ENCODE measurements at regions not wholly inside any gene's neighbourhood (a gene's known extent, or its start where the extent isn't known, plus 50 kb on each side); places are given as distances from the start of the nearest gene placed in this dataset.

DNA sequence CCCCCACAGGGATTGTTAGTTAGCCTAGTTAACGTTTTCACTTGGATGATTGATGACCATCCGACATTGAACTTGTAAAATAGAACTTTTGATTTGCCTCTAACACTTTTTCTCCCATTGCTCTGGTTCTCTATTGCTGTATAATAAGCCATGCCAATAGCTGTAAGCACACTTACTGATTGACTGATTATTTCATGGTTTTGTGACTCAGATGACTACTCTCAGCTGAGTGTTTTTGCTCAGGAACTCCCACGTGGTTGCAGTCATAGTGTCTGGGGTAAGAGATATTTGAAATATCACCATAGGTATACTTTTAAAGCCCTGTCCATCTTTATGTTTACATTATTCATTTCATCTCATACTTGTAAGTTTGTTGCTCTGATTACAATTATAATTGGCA is 1285.5 kb downstream of the STIM2 start:
- no peaks in the 10 kb centered on the region for H3K27me3 Mint-ChIP-seq (ENCODE audit: insufficient read depth, low read depth, poor library complexity)
- no peak overlapping the region for H2AFZ ChIP-seq
- no peak for ATAC-seq

DNA sequence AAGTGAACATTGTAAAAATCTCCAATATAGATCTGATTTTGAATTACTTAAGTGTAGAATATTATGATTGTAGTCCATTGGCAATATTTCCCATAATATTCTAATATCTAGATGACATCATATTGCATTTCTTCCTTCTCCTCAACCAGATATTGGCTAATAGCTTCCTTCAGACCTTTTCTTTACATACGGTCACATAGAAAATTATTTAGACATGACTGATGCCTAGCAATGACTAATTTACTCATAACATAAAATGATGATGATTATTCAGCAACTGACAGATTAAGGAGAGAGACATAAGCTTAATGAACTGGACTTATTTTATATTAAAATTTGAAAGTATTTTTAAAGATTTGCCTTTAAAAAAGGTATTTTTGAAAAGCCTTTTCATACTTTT is 1287.6 kb downstream of the STIM2 start:
- no peaks in the 10 kb centered on the region for H3F3A ChIP-seq (replicated peaks; ENCODE audit: low read depth)
- H3K9me2 ChIP-seq (ENCODE audit: insufficient read depth) = no peaks in the 10 kb centered on the region
- no peak overlapping the region for H2AFZ ChIP-seq
- ATAC-seq (no peak), DNase-seq (ENCODE audit: low spot score) (no peak)
- Mint-ChIP-seq H3K4me3 (no peak overlapping the region), H3K4me1 (no peaks in the 10 kb centered on the region), H3K9me3 (no peaks in the 10 kb centered on the region), H3K36me3 (ENCODE audit: low read depth) (no peaks in the 10 kb centered on the region), H3K27me3 (ENCODE audit: insufficient read depth, low read depth, poor library complexity) (no peaks in the 10 kb centered on the region), H3K27ac (no peak overlapping the region)
- H4K20me1 ChIP-seq (replicated peaks; ENCODE audit: insufficient read depth) = no peaks in the 10 kb centered on the region
- no peaks in the 10 kb centered on the region for H3K36me3 ChIP-seq (ENCODE audit: insufficient read depth)
- no peak overlapping the region for H3K27ac ChIP-seq (ENCODE audit: low read depth)
- no peak overlapping the region for H3K4me3 ChIP-seq
- no peaks in the 10 kb centered on the region for H3K4me1 ChIP-seq (ENCODE audit: insufficient read depth)
- no peaks in the 10 kb centered on the region for H3K27me3 ChIP-seq (ENCODE audit: insufficient read depth)
- H3K79me2 ChIP-seq (replicated peaks; ENCODE audit: insufficient read depth) = no peaks in the 10 kb centered on the region
- H3K4me2 ChIP-seq = no peak overlapping the region
- TF ChIP-seq REST (IDR thresholded peaks at IDR 0.05; ENCODE audit: unreplicated experiment) (no peak), JUNB (IDR thresholded peaks at IDR 0.05; ENCODE audit: unreplicated experiment) (no peak), ZNF114 (CRISPR knock-in tag; IDR thresholded peaks at IDR 0.05) (no peak), CTCF (conservative IDR thresholded peaks at IDR 0.05; ENCODE audit: low read depth in 2 of 2) (no peak), NANOG (IDR thresholded peaks at IDR 0.05; ENCODE audit: borderline replicate concordance) (no peak), STAT1 (IDR thresholded peaks at IDR 0.05; ENCODE audit: unreplicated experiment) (no peak), EZH2 (IDR thresholded peaks at IDR 0.05; ENCODE audit: low read depth, unreplicated experiment) (no peak), CREB1 (CRISPR knock-in tag; IDR thresholded peaks at IDR 0.05; ENCODE audit: low read depth) (no peak), ZNF462 (CRISPR knock-in tag; IDR thresholded peaks at IDR 0.05) (no peak), ZNF331 (CRISPR knock-in tag; IDR thresholded peaks at IDR 0.05; ENCODE audit: low read depth) (no peak), POLR2AphosphoS5 (IDR thresholded peaks at IDR 0.05; ENCODE audit: low read depth) (no peak), EZH2phosphoT487 (IDR thresholded peaks at IDR 0.05; ENCODE audit: unreplicated experiment) (no peak)

More for the DNA sequence above, 1285.5 kb downstream of the STIM2 start:
- H3K9me2 ChIP-seq (ENCODE audit: insufficient read depth) = no peaks in the 10 kb centered on the region
- H3K9me3 Mint-ChIP-seq = no peaks in the 10 kb centered on the region
- no peak overlapping the region for H3K27ac Mint-ChIP-seq
- TF ChIP-seq STAT1 (IDR thresholded peaks at IDR 0.05; ENCODE audit: unreplicated experiment) = no peak
- TF ChIP-seq ZNF331 (CRISPR knock-in tag; IDR thresholded peaks at IDR 0.05; ENCODE audit: low read depth) = no peak
- H3K36me3 ChIP-seq (ENCODE audit: insufficient read depth) = no peaks in the 10 kb centered on the region
- no peaks in the 10 kb centered on the region for H3K79me2 ChIP-seq (replicated peaks; ENCODE audit: insufficient read depth)
- no peak overlapping the region for H3K27ac ChIP-seq (ENCODE audit: low read depth)
- no peak overlapping the region for H3K4me3 Mint-ChIP-seq
- H3F3A ChIP-seq (replicated peaks; ENCODE audit: low read depth) = no peaks in the 10 kb centered on the region
- H3K4me1 ChIP-seq (ENCODE audit: insufficient read depth) = no peaks in the 10 kb centered on the region
- DNase-seq (ENCODE audit: low spot score) = no peak
- H3K4me1 Mint-ChIP-seq = no peaks in the 10 kb centered on the region
- no peaks in the 10 kb centered on the region for H4K20me1 ChIP-seq (replicated peaks; ENCODE audit: insufficient read depth)
- H3K4me3 ChIP-seq = no peak overlapping the region
- no peaks in the 10 kb centered on the region for H3K36me3 Mint-ChIP-seq (ENCODE audit: low read depth)
- no peak overlapping the region for H3K4me2 ChIP-seq
- no peaks in the 10 kb centered on the region for H3K27me3 ChIP-seq (ENCODE audit: insufficient read depth)
